PC-9 (cell line): ENCODE measurements at regions not wholly inside any gene's neighbourhood (a gene's known extent, or its start where the extent isn't known, plus 50 kb on each side); places are given as distances from the start of the nearest gene placed in this dataset.

ENCODE experiments used
- CTCF ChIP-seq: fragments of 200-600 bp; sonication (generic); conservative IDR thresholded peaks from 2 replicates; pipeline ENCODE4 v1.6.1; 2017; ENCODE audit warnings: mixed run types, antibody characterized with exemption, mild to moderate bottlenecking, moderate library complexity
- EZH2 ChIP-seq: fragments of 200-600 bp; sonication (generic); IDR thresholded peaks from 2 replicates; pipeline ENCODE4 v1.8.0; 2017; ENCODE audit warnings: antibody characterized with exemption, low read depth

- no peak for TF ChIP-seq CTCF
- no peak for TF ChIP-seq EZH2
These were observed 159.7 kb upstream of the SHISA6 start for GRCh38 chr17:11081342-11081741.
